ENCODE measurements at regions not wholly inside any gene's neighbourhood (a gene's known extent, or its start where the extent isn't known, plus 50 kb on each side); places are given as distances from the start of the nearest gene placed in this dataset.

DNA sequence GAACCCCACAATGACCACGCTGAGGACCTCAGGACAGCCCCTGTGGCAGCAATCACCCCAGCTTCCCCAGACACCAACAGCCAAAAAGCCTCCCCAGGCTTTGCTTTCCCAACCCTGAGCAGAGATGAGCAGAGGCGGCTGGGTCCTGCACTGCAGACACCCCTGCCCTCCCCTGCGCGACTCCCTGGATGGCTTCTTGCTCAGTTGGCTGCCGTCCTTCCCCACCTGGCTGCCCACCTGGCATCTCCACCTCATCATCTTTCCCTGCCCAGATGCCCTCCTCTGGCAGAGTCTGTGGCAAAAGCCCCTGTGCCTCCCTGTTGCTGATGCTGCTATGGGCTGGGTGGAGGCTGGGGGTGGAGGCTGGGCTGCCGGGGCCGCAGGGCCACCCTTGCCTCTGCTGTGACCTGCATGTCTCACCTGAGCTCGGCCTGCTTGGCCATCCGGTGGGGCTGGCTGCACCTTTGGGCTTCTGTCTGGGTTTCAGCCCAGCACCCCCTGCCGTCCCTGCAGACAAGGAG, 567.7 kb downstream of the TCERG1L start:
- TF ChIP-seq, protein P1, sequence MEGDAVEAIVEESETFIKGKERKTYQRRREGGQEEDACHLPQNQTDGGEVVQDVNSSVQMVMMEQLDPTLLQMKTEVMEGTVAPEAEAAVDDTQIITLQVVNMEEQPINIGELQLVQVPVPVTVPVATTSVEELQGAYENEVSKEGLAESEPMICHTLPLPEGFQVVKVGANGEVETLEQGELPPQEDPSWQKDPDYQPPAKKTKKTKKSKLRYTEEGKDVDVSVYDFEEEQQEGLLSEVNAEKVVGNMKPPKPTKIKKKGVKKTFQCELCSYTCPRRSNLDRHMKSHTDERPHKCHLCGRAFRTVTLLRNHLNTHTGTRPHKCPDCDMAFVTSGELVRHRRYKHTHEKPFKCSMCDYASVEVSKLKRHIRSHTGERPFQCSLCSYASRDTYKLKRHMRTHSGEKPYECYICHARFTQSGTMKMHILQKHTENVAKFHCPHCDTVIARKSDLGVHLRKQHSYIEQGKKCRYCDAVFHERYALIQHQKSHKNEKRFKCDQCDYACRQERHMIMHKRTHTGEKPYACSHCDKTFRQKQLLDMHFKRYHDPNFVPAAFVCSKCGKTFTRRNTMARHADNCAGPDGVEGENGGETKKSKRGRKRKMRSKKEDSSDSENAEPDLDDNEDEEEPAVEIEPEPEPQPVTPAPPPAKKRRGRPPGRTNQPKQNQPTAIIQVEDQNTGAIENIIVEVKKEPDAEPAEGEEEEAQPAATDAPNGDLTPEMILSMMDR (IDR thresholded peaks at IDR 0.05; ENCODE audit: insufficient read depth, low read length, severe bottlenecking): no peak
- no peak overlapping the region for H3K4me3 ChIP-seq (ENCODE audit: low read depth, low read length)
- no peaks in the 10 kb centered on the region for H3K27me3 ChIP-seq (ENCODE audit: control insufficient read depth, insufficient read depth, low read length)
- DNase-seq (ENCODE audit: low read depth): no peak
- H3K36me3 ChIP-seq (ENCODE audit: control insufficient read depth, insufficient read depth, low read length): no peaks in the 10 kb centered on the region
- no peak for FAIRE-seq

DNA sequence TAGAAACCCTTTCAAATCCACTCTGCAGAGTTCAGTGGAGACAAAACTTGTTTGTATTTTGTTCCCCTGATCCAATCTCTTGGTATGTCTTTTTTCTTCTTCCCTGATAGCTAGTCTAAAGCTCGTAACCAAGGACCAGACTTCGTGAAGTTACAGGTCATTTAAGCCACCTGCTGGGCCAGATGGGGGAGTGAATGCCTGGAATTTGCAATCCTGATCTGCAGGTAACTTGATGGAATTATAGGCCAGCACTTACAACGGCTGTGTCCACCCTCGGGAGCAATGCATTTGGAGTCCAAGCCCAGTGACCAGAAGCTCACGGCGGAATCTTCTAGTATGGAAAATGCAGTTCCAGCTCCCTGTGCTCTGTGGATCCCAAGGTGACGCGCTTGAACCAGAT, 566.9 kb downstream of the TCERG1L start:
- H3K27me3 ChIP-seq (ENCODE audit: control insufficient read depth, insufficient read depth, low read length): no peaks in the 10 kb centered on the region
- no peaks in the 10 kb centered on the region for H3K36me3 ChIP-seq (ENCODE audit: control insufficient read depth, insufficient read depth, low read length)
- no peak overlapping the region for H3K4me3 ChIP-seq (ENCODE audit: low read depth, low read length)
- TF ChIP-seq, protein P1 (IDR thresholded peaks at IDR 0.05; ENCODE audit: insufficient read depth, low read length, severe bottlenecking): no peak
- FAIRE-seq (no peak), DNase-seq (ENCODE audit: low read depth) (no peak)

DNA sequence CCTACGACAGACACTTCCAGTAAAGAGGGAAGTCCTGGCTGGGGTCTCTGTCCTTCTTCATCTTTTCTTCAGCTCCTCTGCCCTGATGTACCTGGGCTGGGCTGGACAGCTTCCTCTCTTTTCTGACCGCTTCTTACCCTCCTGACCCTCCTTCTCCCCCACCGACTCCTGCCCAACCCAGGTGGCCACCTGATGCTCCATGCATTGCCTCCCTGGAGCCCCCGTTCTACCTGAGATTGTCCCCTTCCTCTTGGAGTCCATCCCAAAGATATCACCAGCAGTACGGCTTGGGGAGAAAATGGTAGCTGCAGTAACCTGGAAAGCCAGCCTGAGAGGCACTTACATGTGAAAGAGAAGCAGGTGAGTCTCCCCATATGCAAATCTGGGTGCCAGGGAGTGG, 566.3 kb downstream of the TCERG1L start:
- FAIRE-seq (no peak), DNase-seq (ENCODE audit: low read depth) (no peak)
- Histone ChIP-seq H3K27me3 (ENCODE audit: control insufficient read depth, insufficient read depth, low read length) (no peaks in the 10 kb centered on the region), H3K36me3 (ENCODE audit: control insufficient read depth, insufficient read depth, low read length) (no peaks in the 10 kb centered on the region), H3K4me3 (ENCODE audit: low read depth, low read length) (no peak overlapping the region)
- TF ChIP-seq, protein P1 (IDR thresholded peaks at IDR 0.05; ENCODE audit: insufficient read depth, low read length, severe bottlenecking): no peak

DNA sequence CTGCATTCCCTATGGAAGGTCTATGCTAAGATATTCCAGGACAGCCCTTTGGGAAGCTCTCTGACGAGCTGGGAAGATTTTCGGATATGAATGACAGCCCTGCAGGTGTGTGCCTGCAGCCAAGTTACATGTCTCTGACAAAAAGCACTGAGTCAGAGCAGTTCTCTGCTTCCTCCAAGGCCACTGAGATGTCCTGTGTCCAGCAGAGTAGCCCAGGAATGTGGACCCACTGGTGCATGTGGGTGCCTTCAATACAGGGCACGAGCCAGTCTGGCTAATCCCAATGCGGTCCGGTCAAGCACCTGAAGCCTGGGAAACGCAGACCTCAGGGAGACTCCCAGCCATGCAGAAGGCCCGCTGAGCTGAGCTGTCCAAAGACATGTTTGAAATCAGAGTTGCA, 565.7 kb downstream of the TCERG1L start:
- no peak overlapping the region for H3K4me3 ChIP-seq (ENCODE audit: low read depth, low read length)
- TF ChIP-seq, protein P1 (IDR thresholded peaks at IDR 0.05; ENCODE audit: insufficient read depth, low read length, severe bottlenecking): no peak
- no peak for DNase-seq (ENCODE audit: low read depth)
- no peaks in the 10 kb centered on the region for H3K27me3 ChIP-seq (ENCODE audit: control insufficient read depth, insufficient read depth, low read length)
- H3K36me3 ChIP-seq (ENCODE audit: control insufficient read depth, insufficient read depth, low read length): no peaks in the 10 kb centered on the region
- no peak for FAIRE-seq

DNA sequence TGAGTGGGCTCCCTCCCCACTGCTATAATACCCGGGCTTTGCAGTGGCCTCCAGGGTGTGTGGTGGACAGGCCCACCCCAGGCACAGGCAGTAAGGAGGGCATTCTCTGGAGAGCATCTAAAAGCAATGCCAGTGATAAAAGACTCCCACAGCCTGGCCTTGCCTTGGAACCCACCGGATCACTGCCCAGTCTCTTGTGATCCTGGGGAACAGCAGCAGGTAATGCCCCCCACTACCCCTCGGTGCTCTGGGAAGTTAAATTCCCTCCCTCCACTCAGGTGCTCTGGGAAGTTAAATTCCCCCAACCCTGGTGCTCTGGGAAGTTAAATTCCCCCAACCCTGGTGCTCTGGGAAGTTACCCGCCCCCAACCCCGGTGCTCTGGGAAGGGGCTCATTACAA, 565.2 kb downstream of the TCERG1L start:
- TF ChIP-seq, protein P1 (IDR thresholded peaks at IDR 0.05; ENCODE audit: insufficient read depth, low read length, severe bottlenecking): no peak
- no peak overlapping the region for H3K4me3 ChIP-seq (ENCODE audit: low read depth, low read length)
- FAIRE-seq (no peak), DNase-seq (ENCODE audit: low read depth) (no peak)
- H3K36me3 ChIP-seq (ENCODE audit: control insufficient read depth, insufficient read depth, low read length): no peaks in the 10 kb centered on the region
- no peaks in the 10 kb centered on the region for H3K27me3 ChIP-seq (ENCODE audit: control insufficient read depth, insufficient read depth, low read length)

DNA sequence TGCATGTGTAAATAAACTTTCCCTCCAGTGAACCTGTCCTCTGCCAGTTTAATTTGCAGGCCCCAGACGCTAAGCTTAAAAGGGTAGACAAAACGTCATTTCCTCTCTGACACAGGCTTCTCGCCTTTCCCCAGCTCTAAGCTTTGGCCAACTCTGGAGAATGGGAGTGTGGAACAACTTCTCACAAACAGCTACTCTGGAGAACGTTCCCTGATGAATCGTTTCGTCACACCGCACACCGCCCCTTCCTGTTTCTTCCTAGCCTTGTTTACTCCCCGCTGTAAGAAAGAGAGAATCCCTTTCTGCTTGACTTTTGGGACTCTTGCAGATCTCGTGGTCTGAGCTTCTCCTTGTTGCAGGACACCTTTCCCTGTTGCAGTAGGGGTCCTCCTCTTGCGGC, 564.2 kb downstream of the TCERG1L start:
- TF ChIP-seq, protein P1 (IDR thresholded peaks at IDR 0.05; ENCODE audit: insufficient read depth, low read length, severe bottlenecking): no peak
- Histone ChIP-seq H3K4me3 (ENCODE audit: low read depth, low read length) (no peak overlapping the region), H3K36me3 (ENCODE audit: control insufficient read depth, insufficient read depth, low read length) (no peaks in the 10 kb centered on the region), H3K27me3 (ENCODE audit: control insufficient read depth, insufficient read depth, low read length) (no peaks in the 10 kb centered on the region)
- FAIRE-seq: no peak
- DNase-seq (ENCODE audit: low read depth): no peak

Measured in bronchial epithelial cell (primary cell).